ENCODE measurements at regions not wholly inside any gene's neighbourhood (a gene's known extent, or its start where the extent isn't known, plus 50 kb on each side); places are given as distances from the start of the nearest gene placed in this dataset.

- Histone ChIP-seq H3K9me3 (ENCODE audit: low read depth) (peaks cover 11% of the 10 kb centered on the region), H3K4me3 (no peak overlapping the region), H3K36me3 (no peaks in the 10 kb centered on the region), H3F3A (ENCODE audit: low read depth) (no peaks in the 10 kb centered on the region), H2AFZ (replicated peaks) (no peak overlapping the region), H3K27ac (no peak overlapping the region), H3K27me3 (no peaks in the 10 kb centered on the region), H3K79me2 (ENCODE audit: low read depth) (no peaks in the 10 kb centered on the region), H3K9ac (no peak overlapping the region), H3K4me2 (no peak overlapping the region), H4K20me1 (ENCODE audit: low read depth) (no peaks in the 10 kb centered on the region), H3K4me1 (peaks cover 19% of the 10 kb centered on the region)
- H3K4me1 Mint-ChIP-seq: peaks cover 4% of the 10 kb centered on the region
- no peaks in the 10 kb centered on the region for H3K36me3 Mint-ChIP-seq
- H3K27me3 Mint-ChIP-seq (ENCODE audit: insufficient read depth, low read depth): no peaks in the 10 kb centered on the region
- H3K4me3 Mint-ChIP-seq: no peak overlapping the region
- TF ChIP-seq EZH2phosphoT487 (IDR thresholded peaks at IDR 0.05) (no peak), CTCF (IDR thresholded peaks at IDR 0.05) (no peak), EZH2 (IDR thresholded peaks at IDR 0.05) (no peak)
- H3K9me3 Mint-ChIP-seq: no peaks in the 10 kb centered on the region
- H3K27ac Mint-ChIP-seq: no peak overlapping the region
- no peak for DNase-seq (ENCODE audit: low spot score)
Observed at GRCh38 chrX:27882695-27883094, 74.9 kb downstream of the MAGEB10 start.

- Histone ChIP-seq H3K27me3 (no peaks in the 10 kb centered on the region), H3K36me3 (no peaks in the 10 kb centered on the region), H4K20me1 (ENCODE audit: low read depth) (no peaks in the 10 kb centered on the region), H3K9ac (no peak overlapping the region), H3K4me2 (no peak overlapping the region), H3K4me3 (no peak overlapping the region), H3F3A (ENCODE audit: low read depth) (no peaks in the 10 kb centered on the region), H3K4me1 (peaks cover 8% of the 10 kb centered on the region), H3K79me2 (ENCODE audit: low read depth) (no peaks in the 10 kb centered on the region), H3K9me3 (ENCODE audit: low read depth) (peaks cover 11% of the 10 kb centered on the region), H3K27ac (no peak overlapping the region), H2AFZ (replicated peaks) (no peak overlapping the region)
- Mint-ChIP-seq H3K27me3 (ENCODE audit: insufficient read depth, low read depth) (no peaks in the 10 kb centered on the region), H3K9me3 (no peaks in the 10 kb centered on the region), H3K36me3 (no peaks in the 10 kb centered on the region), H3K4me3 (no peak overlapping the region), H3K27ac (no peak overlapping the region), H3K4me1 (peaks cover 4% of the 10 kb centered on the region)
- TF ChIP-seq CTCF (IDR thresholded peaks at IDR 0.05): no peak
- TF ChIP-seq EZH2phosphoT487 (IDR thresholded peaks at IDR 0.05): no peak
- no peak for TF ChIP-seq EZH2 (IDR thresholded peaks at IDR 0.05)
- no peak for DNase-seq (ENCODE audit: low spot score)
Observed at GRCh38 chrX:27878862-27879261, 71.1 kb downstream of the MAGEB10 start.
